HEK293 (cell line): ENCODE measurements at regions not wholly inside any gene's neighbourhood (a gene's known extent, or its start where the extent isn't known, plus 50 kb on each side); places are given as distances from the start of the nearest gene placed in this dataset.

Experiments
- CTCF ChIP-seq: fragments of 450-650 bp; formaldehyde crosslinking; IDR thresholded peaks from 2 replicates; pipeline ENCODE4 v1.5.1; 2016; ENCODE audit warnings: missing biosample characterization, missing genetic modification characterization
- FEZF1 ChIP-seq: fragments of 450-650 bp; formaldehyde crosslinking; IDR thresholded peaks from 2 replicates; pipeline ENCODE4 v1.5.1; 2016; ENCODE audit warnings: missing biosample characterization, missing genetic modification characterization
- KLF1 ChIP-seq: fragments of 450-650 bp; formaldehyde crosslinking; IDR thresholded peaks from 2 replicates; pipeline ENCODE4 v1.5.1; 2016; ENCODE audit warnings: missing biosample characterization, missing genetic modification characterization
- SALL2 ChIP-seq: fragments of 450-650 bp; formaldehyde crosslinking; IDR thresholded peaks from 2 replicates; pipeline ENCODE4 v1.5.0; 2017; ENCODE audit warnings: missing biosample characterization, mild to moderate bottlenecking, missing genetic modification characterization, borderline replicate concordance
- SETDB1 ChIP-seq: IDR thresholded peaks from one replicate; pipeline ENCODE4 v1.6.1; 2017; ENCODE audit warnings: mild to moderate bottlenecking, low read length, moderate library complexity, mixed read lengths; ENCODE audit not compliant: insufficient read length
- ZIC2 ChIP-seq: fragments of 450-650 bp; formaldehyde crosslinking; IDR thresholded peaks from 2 replicates; pipeline ENCODE4 v1.5.1; 2016; ENCODE audit warnings: missing biosample characterization, missing genetic modification characterization
- ZNF155 ChIP-seq: fragments of 450-650 bp; formaldehyde crosslinking; IDR thresholded peaks from 2 replicates; pipeline ENCODE4 v1.5.1; 2016; ENCODE audit warnings: missing biosample characterization, missing genetic modification characterization
- ZNF157 ChIP-seq: fragments of 450-650 bp; formaldehyde crosslinking; IDR thresholded peaks from 2 replicates; pipeline ENCODE4 v1.5.1; 2016; ENCODE audit warnings: missing biosample characterization, missing genetic modification characterization
- ZNF18 ChIP-seq: fragments of 450-650 bp; formaldehyde crosslinking; IDR thresholded peaks from 2 replicates; pipeline ENCODE4 v1.5.1; 2016; ENCODE audit warnings: missing biosample characterization, missing genetic modification characterization
- ZNF324 ChIP-seq: fragments of 450-650 bp; formaldehyde crosslinking; IDR thresholded peaks from 2 replicates; pipeline ENCODE4 v1.5.1; 2016; ENCODE audit warnings: missing biosample characterization, missing genetic modification characterization
- ZNF391 ChIP-seq: fragments of 450-650 bp; formaldehyde crosslinking; IDR thresholded peaks from 2 replicates; pipeline ENCODE4 v1.5.1; 2016; ENCODE audit warnings: low read depth, missing biosample characterization, missing genetic modification characterization, borderline replicate concordance
- ZNF529 ChIP-seq: fragments of 450-650 bp; formaldehyde crosslinking; IDR thresholded peaks from 2 replicates; pipeline ENCODE4 v1.5.1; 2017; ENCODE audit warnings: missing genetic modification characterization, missing biosample characterization; ENCODE audit not compliant: insufficient replicate concordance
- ZNF530 ChIP-seq: fragments of 450-650 bp; formaldehyde crosslinking; IDR thresholded peaks from 2 replicates; pipeline ENCODE4 v1.5.1; 2016; ENCODE audit warnings: low read depth, missing biosample characterization, missing genetic modification characterization
- TF ChIP-seq, protein P1 (sequence below): fragments of 450-650 bp; formaldehyde crosslinking; optimal IDR thresholded peaks from 2 replicates; pipeline ENCODE3; 2016; ENCODE audit warnings: missing biosample characterization, mild to moderate bottlenecking, missing genetic modification characterization

- TF ChIP-seq CTCF (tag by site-specific recombination) (no peak), SALL2 (tag by site-specific recombination) (no peak), ZNF391 (no peak), ZNF530 (tag by site-specific recombination) (no peak), ZNF529 (tag by site-specific recombination) (no peak), ZNF157 (tag by site-specific recombination) (no peak), FEZF1 (tag by site-specific recombination) (no peak), ZNF155 (tag by site-specific recombination) (no peak), ZNF324 (tag by site-specific recombination) (no peak), ZIC2 (tag by site-specific recombination) (no peak), ZNF18 (tag by site-specific recombination) (no peak), SETDB1 (no peak), KLF1 (tag by site-specific recombination) (no peak)
- TF ChIP-seq, protein P1, sequence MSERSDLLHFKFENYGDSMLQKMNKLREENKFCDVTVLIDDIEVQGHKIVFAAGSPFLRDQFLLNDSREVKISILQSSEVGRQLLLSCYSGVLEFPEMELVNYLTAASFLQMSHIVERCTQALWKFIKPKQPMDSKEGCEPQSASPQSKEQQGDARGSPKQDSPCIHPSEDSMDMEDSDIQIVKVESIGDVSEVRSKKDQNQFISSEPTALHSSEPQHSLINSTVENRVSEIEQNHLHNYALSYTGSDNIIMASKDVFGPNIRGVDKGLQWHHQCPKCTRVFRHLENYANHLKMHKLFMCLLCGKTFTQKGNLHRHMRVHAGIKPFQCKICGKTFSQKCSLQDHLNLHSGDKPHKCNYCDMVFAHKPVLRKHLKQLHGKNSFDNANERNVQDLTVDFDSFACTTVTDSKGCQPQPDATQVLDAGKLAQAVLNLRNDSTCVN (tag by site-specific recombination): no peak
Measured at GRCh38 chr1:57704231-57704630, 280.4 kb upstream of the DAB1 start.
